ENCODE measurements at regions not wholly inside any gene's neighbourhood (a gene's known extent, or its start where the extent isn't known, plus 50 kb on each side); places are given as distances from the start of the nearest gene placed in this dataset.

DNA sequence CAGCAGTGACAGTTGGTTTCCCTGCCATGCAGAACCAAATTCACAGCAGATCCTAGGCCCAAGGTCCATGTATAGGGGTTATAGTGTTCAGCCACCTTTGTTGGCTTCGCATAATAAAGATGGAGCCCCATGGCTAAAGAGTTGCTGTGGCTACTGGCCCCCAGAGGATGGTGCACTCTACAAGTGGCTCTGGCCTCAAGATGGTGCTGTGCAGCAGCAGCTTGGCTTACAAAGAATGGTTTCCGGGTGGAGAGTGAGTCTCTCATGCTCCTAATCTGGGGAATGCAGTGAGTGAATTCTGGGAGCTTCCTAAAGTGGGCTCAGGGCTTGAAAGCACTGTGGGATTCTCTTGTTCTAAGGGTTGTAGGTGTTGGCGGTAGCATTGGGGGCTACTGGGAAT is 1199.7 kb downstream of the CNTNAP5 start:
- no peak for TF ChIP-seq EZH2 (IDR thresholded peaks at IDR 0.05; ENCODE audit: low read depth)
- TF ChIP-seq, protein P1, sequence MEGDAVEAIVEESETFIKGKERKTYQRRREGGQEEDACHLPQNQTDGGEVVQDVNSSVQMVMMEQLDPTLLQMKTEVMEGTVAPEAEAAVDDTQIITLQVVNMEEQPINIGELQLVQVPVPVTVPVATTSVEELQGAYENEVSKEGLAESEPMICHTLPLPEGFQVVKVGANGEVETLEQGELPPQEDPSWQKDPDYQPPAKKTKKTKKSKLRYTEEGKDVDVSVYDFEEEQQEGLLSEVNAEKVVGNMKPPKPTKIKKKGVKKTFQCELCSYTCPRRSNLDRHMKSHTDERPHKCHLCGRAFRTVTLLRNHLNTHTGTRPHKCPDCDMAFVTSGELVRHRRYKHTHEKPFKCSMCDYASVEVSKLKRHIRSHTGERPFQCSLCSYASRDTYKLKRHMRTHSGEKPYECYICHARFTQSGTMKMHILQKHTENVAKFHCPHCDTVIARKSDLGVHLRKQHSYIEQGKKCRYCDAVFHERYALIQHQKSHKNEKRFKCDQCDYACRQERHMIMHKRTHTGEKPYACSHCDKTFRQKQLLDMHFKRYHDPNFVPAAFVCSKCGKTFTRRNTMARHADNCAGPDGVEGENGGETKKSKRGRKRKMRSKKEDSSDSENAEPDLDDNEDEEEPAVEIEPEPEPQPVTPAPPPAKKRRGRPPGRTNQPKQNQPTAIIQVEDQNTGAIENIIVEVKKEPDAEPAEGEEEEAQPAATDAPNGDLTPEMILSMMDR (conservative IDR thresholded peaks at IDR 0.05) = no peak

Measured in PC-9 (cell line).